Tongue (tissue), 1 donor: ENCODE measurements at regions not wholly inside any gene's neighbourhood (a gene's known extent, or its start where the extent isn't known, plus 50 kb on each side); places are given as distances from the start of the nearest gene placed in this dataset.
"Not testable (repeated sequence)": the region's sequence is repeated elsewhere in the genome, so short reads cannot be mapped to it uniquely, and the experiment has no call there.

Source experiments
- DNase-seq: peaks from one replicate; pipeline ENCODE4 v3.0.0-alpha.2; 2015

GRCh38 chr4:74544655-74545361, 99.9 kb downstream of the AREG start:
- DNase-seq = no peak

- no peak for DNase-seq
Observed at GRCh38 chr4:74545448-74545847, 100.5 kb downstream of the AREG start.

GRCh38 chr4:74546057-74546456, 101.1 kb downstream of the AREG start:
- DNase-seq = no peak

- no peak for DNase-seq
Observed at GRCh38 chr4:74547042-74547441, 102.1 kb downstream of the AREG start.

GRCh38 chr4:74548561-74548960, 103.6 kb downstream of the AREG start:
- no peak for DNase-seq

GRCh38 chr4:74549936-74550335, 105.0 kb downstream of the AREG start:
- no peak for DNase-seq

GRCh38 chr4:74555231-74555630, 110.3 kb downstream of the AREG start:
- DNase-seq = no peak

- no peak for DNase-seq
Observed at GRCh38 chr4:74555843-74556242, 110.9 kb downstream of the AREG start.

GRCh38 chr4:74559853-74560252, 114.9 kb downstream of the AREG start:
- DNase-seq = no peak

- DNase-seq = no peak
Observed at GRCh38 chr4:74567981-74568380, 123.0 kb downstream of the AREG start.

- no peak for DNase-seq
Observed at GRCh38 chr4:74570095-74570494, 125.2 kb downstream of the AREG start.

GRCh38 chr4:74578329-74578728, 133.4 kb downstream of the AREG start:
- no peak for DNase-seq

GRCh38 chr4:74578865-74579264, 133.9 kb downstream of the AREG start:
- DNase-seq = not testable (repeated sequence)

- DNase-seq = no peak
Observed at GRCh38 chr4:74583089-74583700, 138.3 kb downstream of the AREG start.

GRCh38 chr4:74583757-74584156, 138.8 kb downstream of the AREG start:
- DNase-seq = no peak

- no peak for DNase-seq
Observed at GRCh38 chr4:74588350-74588749, 143.4 kb downstream of the AREG start.

- no peak for DNase-seq
Observed at GRCh38 chr4:74590476-74590875, 145.5 kb downstream of the AREG start.

GRCh38 chr4:74598611-74599325, 153.8 kb downstream of the AREG start:
- DNase-seq = no peak

GRCh38 chr4:74603186-74603585, 158.2 kb downstream of the AREG start:
- DNase-seq = no peak

- DNase-seq = no peak
Observed at GRCh38 chr4:74608151-74608949, 163.4 kb downstream of the AREG start.

- DNase-seq = peak; percentile 7
Observed at GRCh38 chr4:74610491-74610890, 165.6 kb downstream of the AREG start.

- DNase-seq = no peak
Observed at GRCh38 chr4:74612837-74613236, 167.9 kb downstream of the AREG start.

GRCh38 chr4:74613266-74613665, 168.3 kb downstream of the AREG start:
- no peak for DNase-seq
